ENCODE measurements at regions not wholly inside any gene's neighbourhood (a gene's known extent, or its start where the extent isn't known, plus 50 kb on each side); places are given as distances from the start of the nearest gene placed in this dataset.
"Not testable (repeated sequence)": the region's sequence is repeated elsewhere in the genome, so short reads cannot be mapped to it uniquely, and the experiment has no call there.

GRCh38 chr9:129414377-129414992, 206.4 kb downstream of the C9orf50 start:
- peak; percentile 6 for DNase-seq (ENCODE audit: low spot score)

- DNase-seq (ENCODE audit: low spot score), result peak; percentile 94
Measured at GRCh38 chr9:129413537-129414376, 207.1 kb downstream of the C9orf50 start.

GRCh38 chr9:129412814-129413536, 207.9 kb downstream of the C9orf50 start:
- DNase-seq (ENCODE audit: low spot score), result no peak

GRCh38 chr9:129412176-129412813, 208.6 kb downstream of the C9orf50 start:
- DNase-seq (ENCODE audit: low spot score), result not testable (repeated sequence)

GRCh38 chr9:129411501-129412175, 209.3 kb downstream of the C9orf50 start:
- no peak for DNase-seq (ENCODE audit: low spot score)

- DNase-seq (ENCODE audit: low spot score), result no peak
Measured at GRCh38 chr9:129410226-129410625, 210.7 kb downstream of the C9orf50 start.

GRCh38 chr9:129408535-129409215, 212.2 kb downstream of the C9orf50 start:
- no peak for DNase-seq (ENCODE audit: low spot score)

- DNase-seq (ENCODE audit: low spot score), result no peak
Measured at GRCh38 chr9:129407905-129408452, 212.9 kb downstream of the C9orf50 start.

- DNase-seq (ENCODE audit: low spot score), result peak; percentile 24
Measured at GRCh38 chr9:129406278-129407225, 214.3 kb downstream of the C9orf50 start.

GRCh38 chr9:129405827-129406213, 215.1 kb downstream of the C9orf50 start:
- DNase-seq (ENCODE audit: low spot score), result no peak

- no peak for DNase-seq (ENCODE audit: low spot score)
Measured at GRCh38 chr9:129405089-129405826, 215.6 kb downstream of the C9orf50 start.

- no peak for DNase-seq (ENCODE audit: low spot score)
Measured at GRCh38 chr9:129404621-129405020, 216.3 kb downstream of the C9orf50 start.

- no peak for DNase-seq (ENCODE audit: low spot score)
Measured at GRCh38 chr9:129403779-129404620, 216.9 kb downstream of the C9orf50 start.

GRCh38 chr9:129402931-129403778, 217.7 kb downstream of the C9orf50 start:
- no peak for DNase-seq (ENCODE audit: low spot score)

GRCh38 chr9:129402371-129402739, 218.5 kb downstream of the C9orf50 start:
- DNase-seq (ENCODE audit: low spot score), result no peak

- DNase-seq (ENCODE audit: low spot score), result no peak
Measured at GRCh38 chr9:129401623-129402370, 219.1 kb downstream of the C9orf50 start.
